ENCODE measurements at regions not wholly inside any gene's neighbourhood (a gene's known extent, or its start where the extent isn't known, plus 50 kb on each side); places are given as distances from the start of the nearest gene placed in this dataset.
"Not testable (repeated sequence)": the region's sequence is repeated elsewhere in the genome, so short reads cannot be mapped to it uniquely, and the experiment has no call there.

GRCh38 chr3:20552605-20553275 lies 366.7 kb upstream of the SGO1 start:
- Histone ChIP-seq H3K9me2 (replicated peaks; ENCODE audit: low read depth, low read length) (no peaks in the 10 kb centered on the region), H3K36me3 (ENCODE audit: insufficient read depth, low read length) (no peaks in the 10 kb centered on the region), H2AFZ (ENCODE audit: low read length) (no peak overlapping the region), H3K27me3 (ENCODE audit: insufficient read depth, low read length, poor library complexity, severe bottlenecking) (no peaks in the 10 kb centered on the region), H3K4me1 (ENCODE audit: insufficient read depth, low read length, poor library complexity, severe bottlenecking) (no peaks in the 10 kb centered on the region), H3K9me3 (ENCODE audit: insufficient read depth, low read depth, low read length) (no peaks in the 10 kb centered on the region), H3K4me3 (ENCODE audit: low read length, poor library complexity, severe bottlenecking) (no peak overlapping the region), H4K20me1 (ENCODE audit: insufficient read depth, low read length, poor library complexity, severe bottlenecking) (no peaks in the 10 kb centered on the region), H3F3A (ENCODE audit: low read depth) (no peaks in the 10 kb centered on the region), H3K79me2 (ENCODE audit: insufficient read depth, low read length) (no peaks in the 10 kb centered on the region), H3K9ac (ENCODE audit: low read depth, low read length, poor library complexity, severe bottlenecking) (no peak overlapping the region), H3K4me2 (ENCODE audit: low read depth, low read length, poor library complexity, severe bottlenecking) (no peak overlapping the region)
- no peak for TF ChIP-seq EZH2phosphoT487 (IDR thresholded peaks at IDR 0.05; ENCODE audit: borderline replicate concordance)
- TF ChIP-seq, protein P1, sequence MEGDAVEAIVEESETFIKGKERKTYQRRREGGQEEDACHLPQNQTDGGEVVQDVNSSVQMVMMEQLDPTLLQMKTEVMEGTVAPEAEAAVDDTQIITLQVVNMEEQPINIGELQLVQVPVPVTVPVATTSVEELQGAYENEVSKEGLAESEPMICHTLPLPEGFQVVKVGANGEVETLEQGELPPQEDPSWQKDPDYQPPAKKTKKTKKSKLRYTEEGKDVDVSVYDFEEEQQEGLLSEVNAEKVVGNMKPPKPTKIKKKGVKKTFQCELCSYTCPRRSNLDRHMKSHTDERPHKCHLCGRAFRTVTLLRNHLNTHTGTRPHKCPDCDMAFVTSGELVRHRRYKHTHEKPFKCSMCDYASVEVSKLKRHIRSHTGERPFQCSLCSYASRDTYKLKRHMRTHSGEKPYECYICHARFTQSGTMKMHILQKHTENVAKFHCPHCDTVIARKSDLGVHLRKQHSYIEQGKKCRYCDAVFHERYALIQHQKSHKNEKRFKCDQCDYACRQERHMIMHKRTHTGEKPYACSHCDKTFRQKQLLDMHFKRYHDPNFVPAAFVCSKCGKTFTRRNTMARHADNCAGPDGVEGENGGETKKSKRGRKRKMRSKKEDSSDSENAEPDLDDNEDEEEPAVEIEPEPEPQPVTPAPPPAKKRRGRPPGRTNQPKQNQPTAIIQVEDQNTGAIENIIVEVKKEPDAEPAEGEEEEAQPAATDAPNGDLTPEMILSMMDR (conservative IDR thresholded peaks at IDR 0.05; ENCODE audit: low read length): no peak

DNA sequence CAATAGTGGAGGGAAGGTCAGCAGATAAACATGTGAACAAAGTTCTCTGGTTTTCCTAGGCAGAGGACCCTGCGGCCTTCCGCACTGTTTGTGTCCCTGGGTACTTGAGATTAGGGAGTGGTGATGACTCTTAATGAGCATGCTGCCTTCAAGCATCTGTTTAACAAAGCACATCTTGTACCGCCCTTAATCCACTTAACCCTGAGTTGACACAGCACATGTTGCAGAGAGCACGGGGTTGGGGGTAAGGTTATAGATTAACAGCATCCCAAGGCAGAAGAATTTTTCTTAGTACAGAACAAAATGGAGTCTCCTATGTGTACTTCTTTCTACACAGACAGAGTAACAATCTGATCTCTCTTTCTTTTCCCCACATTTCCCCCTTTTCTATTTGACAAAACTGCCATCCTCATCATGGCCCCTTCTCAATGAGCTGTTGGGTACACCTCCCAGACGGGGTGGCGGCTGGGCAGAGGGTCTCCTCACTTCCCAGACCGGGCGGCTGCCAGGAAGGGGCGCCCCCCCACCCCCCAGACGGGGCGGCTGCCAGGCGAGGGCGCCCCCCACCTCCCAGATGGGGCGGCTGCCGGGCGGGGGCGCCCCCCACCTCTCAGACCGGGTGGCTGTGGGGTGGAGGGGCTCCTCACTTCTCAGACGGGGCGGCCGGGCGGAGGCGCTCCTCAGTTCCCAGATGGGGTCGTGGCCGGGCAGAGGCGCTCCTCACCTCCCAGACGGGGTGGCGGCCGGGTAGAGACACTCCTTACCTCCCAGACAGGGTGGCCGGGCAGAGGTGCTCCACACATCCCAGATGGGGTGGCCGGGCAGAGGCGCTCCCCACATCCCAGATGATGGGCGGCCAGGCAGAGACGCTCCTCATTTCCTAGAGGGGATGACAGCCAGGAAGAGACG lies 361.6 kb upstream of the SGO1 start:
- not testable (repeated sequence) for H3K4me3 ChIP-seq (ENCODE audit: low read length, poor library complexity, severe bottlenecking); H3K36me3 ChIP-seq (ENCODE audit: insufficient read depth, low read length); H3K4me2 ChIP-seq (ENCODE audit: low read depth, low read length, poor library complexity, severe bottlenecking); H2AFZ ChIP-seq (ENCODE audit: low read length); H4K20me1 ChIP-seq (ENCODE audit: insufficient read depth, low read length, poor library complexity, severe bottlenecking); H3K9ac ChIP-seq (ENCODE audit: low read depth, low read length, poor library complexity, severe bottlenecking); H3K9me2 ChIP-seq (replicated peaks; ENCODE audit: low read depth, low read length); H3K9me3 ChIP-seq (ENCODE audit: insufficient read depth, low read depth, low read length); H3K4me1 ChIP-seq (ENCODE audit: insufficient read depth, low read length, poor library complexity, severe bottlenecking); H3K27me3 ChIP-seq (ENCODE audit: insufficient read depth, low read length, poor library complexity, severe bottlenecking); H3F3A ChIP-seq (ENCODE audit: low read depth); H3K79me2 ChIP-seq (ENCODE audit: insufficient read depth, low read length)

DNA sequence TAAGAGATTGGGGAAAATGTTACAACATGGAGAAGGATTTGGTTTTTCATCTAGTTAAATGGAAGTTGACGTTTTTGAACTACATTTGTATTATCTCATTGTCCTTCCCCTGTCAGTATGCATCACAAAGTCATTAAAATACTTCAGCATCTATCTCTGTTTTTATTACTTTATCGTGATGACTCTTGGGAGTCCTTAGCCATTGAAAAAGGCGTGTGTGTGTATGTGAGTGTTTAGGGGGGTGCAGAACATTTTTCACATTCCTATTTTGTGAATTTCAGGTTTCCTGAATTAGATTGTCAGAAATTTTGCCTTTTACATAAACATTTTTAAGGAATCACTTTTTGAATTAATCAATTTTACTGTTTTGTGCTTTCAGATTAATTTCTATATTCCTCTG lies 360.6 kb upstream of the SGO1 start:
- Histone ChIP-seq H3K27me3 (ENCODE audit: insufficient read depth, low read length, poor library complexity, severe bottlenecking) (no peaks in the 10 kb centered on the region), H3K9me3 (ENCODE audit: insufficient read depth, low read depth, low read length) (no peaks in the 10 kb centered on the region), H3F3A (ENCODE audit: low read depth) (no peaks in the 10 kb centered on the region; the same call in 1 of the 2 replicates), H3K36me3 (ENCODE audit: insufficient read depth, low read length) (no peaks in the 10 kb centered on the region), H3K9me2 (replicated peaks; ENCODE audit: low read depth, low read length) (no peaks in the 10 kb centered on the region), H2AFZ (ENCODE audit: low read length) (no peak overlapping the region), H3K4me1 (ENCODE audit: insufficient read depth, low read length, poor library complexity, severe bottlenecking) (no peaks in the 10 kb centered on the region), H3K79me2 (ENCODE audit: insufficient read depth, low read length) (no peaks in the 10 kb centered on the region), H3K4me3 (ENCODE audit: low read length, poor library complexity, severe bottlenecking) (no peak overlapping the region), H3K9ac (ENCODE audit: low read depth, low read length, poor library complexity, severe bottlenecking) (no peak overlapping the region), H4K20me1 (ENCODE audit: insufficient read depth, low read length, poor library complexity, severe bottlenecking) (no peaks in the 10 kb centered on the region), H3K4me2 (ENCODE audit: low read depth, low read length, poor library complexity, severe bottlenecking) (no peak overlapping the region)
- TF ChIP-seq, protein P1 (conservative IDR thresholded peaks at IDR 0.05; ENCODE audit: low read length): no peak
- TF ChIP-seq EZH2phosphoT487 (IDR thresholded peaks at IDR 0.05; ENCODE audit: borderline replicate concordance): no peak

Data from Loucy (cell line).